DOHH2 (cell line): ENCODE measurements at regions not wholly inside any gene's neighbourhood (a gene's known extent, or its start where the extent isn't known, plus 50 kb on each side); places are given as distances from the start of the nearest gene placed in this dataset.

Source experiments
- CTCF ChIP-seq: fragments of 200-600 bp; sonication (generic); IDR thresholded peaks from one replicate; pipeline ENCODE4 v1.5.1; 2014; ENCODE audit warnings: antibody characterized with exemption, mild to moderate bottlenecking, low read depth, low read length; ENCODE audit not compliant: poor library complexity, severe bottlenecking
- EZH2phosphoT487 ChIP-seq: fragments of 200-600 bp; sonication (generic); IDR thresholded peaks from 2 replicates; pipeline ENCODE4 v1.6.1; 2017; ENCODE audit warnings: borderline replicate concordance, mild to moderate bottlenecking, antibody characterized with exemption, low read length, moderate library complexity, mixed read lengths

DNA sequence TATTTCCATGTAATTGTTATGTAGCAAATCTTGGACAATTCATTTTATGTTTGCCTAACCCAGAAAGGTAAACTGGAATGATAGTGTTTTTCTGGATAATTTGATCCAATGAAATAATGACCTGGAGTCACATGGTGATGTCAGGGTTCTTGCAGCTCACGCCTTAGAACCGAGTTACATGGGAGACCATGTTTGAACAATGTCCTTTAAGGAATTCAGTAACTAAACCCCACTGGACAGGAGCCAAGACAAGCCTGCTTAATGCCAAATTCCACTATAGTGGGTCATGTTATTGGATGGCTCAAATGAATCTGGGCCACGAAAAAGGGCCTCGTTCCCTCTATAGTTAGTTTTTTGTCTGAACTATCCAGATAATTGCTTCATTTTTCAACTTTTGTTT lies 255.8 kb upstream of the HMGA2 start:
- TF ChIP-seq CTCF: no peak
- TF ChIP-seq EZH2phosphoT487: no peak
